ENCODE measurements at regions not wholly inside any gene's neighbourhood (a gene's known extent, or its start where the extent isn't known, plus 50 kb on each side); places are given as distances from the start of the nearest gene placed in this dataset.
A peak's percentile ranks its signal among the peaks of the same experiment; 100 is the strongest.

DNA sequence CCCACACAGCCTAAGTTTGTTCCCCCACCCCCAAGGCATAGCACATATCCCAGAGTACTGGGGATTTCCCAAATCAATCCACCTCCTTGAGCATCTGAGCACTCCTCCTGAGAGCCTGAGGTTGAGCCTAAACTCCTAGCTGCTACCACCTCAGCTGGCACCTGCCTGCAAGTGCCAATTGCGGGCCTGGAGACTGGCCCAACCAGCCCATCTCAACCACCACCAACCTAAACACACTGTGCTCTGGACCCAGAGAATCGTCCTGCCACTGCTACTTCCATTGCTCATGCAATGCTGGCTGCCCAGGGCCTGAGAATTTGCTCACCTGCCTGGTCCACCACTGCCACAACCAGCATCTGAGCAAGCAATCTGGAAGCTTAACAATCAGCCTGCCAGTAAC is 177.1 kb downstream of the FGF13 start:
- Mint-ChIP-seq H3K27me3 (ENCODE audit: low read depth) (no peaks in the 10 kb centered on the region), H3K4me1 (no peaks in the 10 kb centered on the region), H3K4me3 (no peak overlapping the region), H3K27ac (no peak overlapping the region), H3K36me3 (ENCODE audit: low read depth) (no peaks in the 10 kb centered on the region), H3K9me3 (peaks cover 2% of the 10 kb centered on the region)
- TF ChIP-seq, protein P1, sequence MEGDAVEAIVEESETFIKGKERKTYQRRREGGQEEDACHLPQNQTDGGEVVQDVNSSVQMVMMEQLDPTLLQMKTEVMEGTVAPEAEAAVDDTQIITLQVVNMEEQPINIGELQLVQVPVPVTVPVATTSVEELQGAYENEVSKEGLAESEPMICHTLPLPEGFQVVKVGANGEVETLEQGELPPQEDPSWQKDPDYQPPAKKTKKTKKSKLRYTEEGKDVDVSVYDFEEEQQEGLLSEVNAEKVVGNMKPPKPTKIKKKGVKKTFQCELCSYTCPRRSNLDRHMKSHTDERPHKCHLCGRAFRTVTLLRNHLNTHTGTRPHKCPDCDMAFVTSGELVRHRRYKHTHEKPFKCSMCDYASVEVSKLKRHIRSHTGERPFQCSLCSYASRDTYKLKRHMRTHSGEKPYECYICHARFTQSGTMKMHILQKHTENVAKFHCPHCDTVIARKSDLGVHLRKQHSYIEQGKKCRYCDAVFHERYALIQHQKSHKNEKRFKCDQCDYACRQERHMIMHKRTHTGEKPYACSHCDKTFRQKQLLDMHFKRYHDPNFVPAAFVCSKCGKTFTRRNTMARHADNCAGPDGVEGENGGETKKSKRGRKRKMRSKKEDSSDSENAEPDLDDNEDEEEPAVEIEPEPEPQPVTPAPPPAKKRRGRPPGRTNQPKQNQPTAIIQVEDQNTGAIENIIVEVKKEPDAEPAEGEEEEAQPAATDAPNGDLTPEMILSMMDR (IDR thresholded peaks at IDR 0.05; ENCODE audit: unreplicated experiment in 3 of 3): no peak

DNA sequence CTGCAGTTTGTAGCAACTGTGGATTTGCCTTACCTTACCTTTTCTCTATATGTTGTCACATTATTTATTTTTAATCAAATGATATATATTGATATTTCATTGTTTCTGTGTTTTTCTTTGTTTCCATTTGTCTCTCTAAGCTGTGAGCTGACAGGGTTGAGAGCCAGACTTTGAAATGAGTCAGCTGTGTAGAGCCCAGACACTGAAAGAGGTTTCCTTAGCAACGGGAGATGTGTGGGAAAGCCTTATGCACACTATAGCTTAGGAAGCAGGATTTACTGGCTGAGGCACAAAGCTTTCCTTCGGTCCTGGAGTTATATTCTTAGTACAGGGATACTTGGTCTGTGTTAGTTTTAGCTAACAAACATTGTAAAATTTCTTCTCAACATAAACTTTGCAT is 192.2 kb downstream of the FGF13 start:
- TF ChIP-seq, protein P1 (IDR thresholded peaks at IDR 0.05; ENCODE audit: unreplicated experiment in 3 of 3): no peak
- Mint-ChIP-seq H3K9me3 (no peaks in the 10 kb centered on the region), H3K27me3 (ENCODE audit: low read depth) (no peaks in the 10 kb centered on the region), H3K4me1 (peaks cover 11% of the 10 kb centered on the region), H3K36me3 (ENCODE audit: low read depth) (no peaks in the 10 kb centered on the region), H3K4me3 (no peak overlapping the region), H3K27ac (peak overlapping the region; percentile 2 to 74 (median 58))

DNA sequence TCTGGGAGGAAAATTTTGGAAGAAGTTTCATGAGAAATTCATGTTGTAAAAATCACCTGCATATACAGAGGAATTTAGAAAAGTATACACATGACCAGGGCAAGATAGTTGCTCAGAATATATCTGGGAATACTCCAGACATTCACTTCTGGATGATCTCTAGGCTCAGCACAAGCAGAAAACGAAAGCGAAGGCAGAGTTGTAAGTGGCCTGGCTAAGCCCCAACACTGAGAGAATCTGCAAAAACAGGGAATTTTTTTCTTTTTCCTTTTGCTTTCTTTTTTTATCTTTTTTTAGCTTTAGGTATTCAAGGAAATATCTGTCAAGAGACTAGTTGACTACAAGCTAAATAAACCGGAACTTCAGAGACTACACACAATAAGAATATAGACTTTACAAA is 207.2 kb downstream of the FGF13 start:
- Mint-ChIP-seq H3K4me3 (no peak overlapping the region), H3K27ac (no peak overlapping the region), H3K4me1 (no peaks in the 10 kb centered on the region), H3K27me3 (ENCODE audit: low read depth) (no peaks in the 10 kb centered on the region), H3K36me3 (ENCODE audit: low read depth) (no peaks in the 10 kb centered on the region), H3K9me3 (peaks cover 10% of the 10 kb centered on the region)
- TF ChIP-seq, protein P1 (IDR thresholded peaks at IDR 0.05; ENCODE audit: unreplicated experiment in 3 of 3): no peak

DNA sequence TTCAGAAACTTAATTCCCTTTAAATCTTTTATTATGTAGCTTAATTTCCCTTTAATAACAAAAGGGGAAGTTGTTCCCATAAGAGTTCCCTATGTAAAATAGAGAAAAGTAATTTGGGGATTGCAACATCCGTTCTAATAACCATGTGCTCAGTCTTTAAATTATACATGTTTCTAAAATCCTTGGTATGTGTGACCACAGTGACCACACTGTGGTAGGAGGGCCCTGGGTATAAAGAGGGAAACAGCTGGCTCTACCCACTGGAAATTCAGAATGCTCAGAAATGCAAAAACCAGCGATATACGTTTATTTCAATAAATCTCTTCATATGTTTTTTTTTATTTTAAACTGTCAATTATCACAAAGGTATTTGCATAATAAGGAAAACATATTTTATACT is 219.1 kb downstream of the FGF13 start:
- Mint-ChIP-seq H3K4me1 (no peaks in the 10 kb centered on the region), H3K4me3 (no peak overlapping the region), H3K9me3 (no peaks in the 10 kb centered on the region), H3K36me3 (ENCODE audit: low read depth) (no peaks in the 10 kb centered on the region), H3K27ac (no peak overlapping the region), H3K27me3 (ENCODE audit: low read depth) (no peaks in the 10 kb centered on the region)
- TF ChIP-seq, protein P1 (IDR thresholded peaks at IDR 0.05; ENCODE audit: unreplicated experiment in 3 of 3): no peak

DNA sequence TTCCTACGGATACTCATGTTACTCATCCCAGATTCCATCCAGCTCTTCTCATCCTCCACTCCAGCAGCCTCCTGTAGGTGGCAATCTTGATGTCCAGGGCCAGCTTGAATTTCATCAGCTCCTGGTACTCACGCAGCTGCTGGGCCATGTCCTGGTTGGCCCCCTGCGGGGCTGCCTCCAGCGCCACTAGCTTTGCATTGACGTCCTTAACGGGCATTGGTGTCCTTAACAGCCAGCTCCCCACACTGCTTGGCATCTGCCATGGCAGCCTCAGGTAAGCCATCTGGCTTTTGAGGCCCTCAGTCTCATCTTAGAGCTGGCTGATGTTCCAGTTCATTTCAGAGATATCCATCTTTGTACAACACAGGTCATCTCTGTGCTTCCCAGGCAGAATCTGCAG is 223.7 kb downstream of the FGF13 start:
- Mint-ChIP-seq H3K4me3 (no peak overlapping the region), H3K27ac (no peak overlapping the region), H3K9me3 (no peaks in the 10 kb centered on the region), H3K27me3 (ENCODE audit: low read depth) (no peaks in the 10 kb centered on the region), H3K36me3 (ENCODE audit: low read depth) (no peaks in the 10 kb centered on the region), H3K4me1 (no peaks in the 10 kb centered on the region)
- TF ChIP-seq, protein P1 (IDR thresholded peaks at IDR 0.05; ENCODE audit: unreplicated experiment in 3 of 3): no peak

DNA sequence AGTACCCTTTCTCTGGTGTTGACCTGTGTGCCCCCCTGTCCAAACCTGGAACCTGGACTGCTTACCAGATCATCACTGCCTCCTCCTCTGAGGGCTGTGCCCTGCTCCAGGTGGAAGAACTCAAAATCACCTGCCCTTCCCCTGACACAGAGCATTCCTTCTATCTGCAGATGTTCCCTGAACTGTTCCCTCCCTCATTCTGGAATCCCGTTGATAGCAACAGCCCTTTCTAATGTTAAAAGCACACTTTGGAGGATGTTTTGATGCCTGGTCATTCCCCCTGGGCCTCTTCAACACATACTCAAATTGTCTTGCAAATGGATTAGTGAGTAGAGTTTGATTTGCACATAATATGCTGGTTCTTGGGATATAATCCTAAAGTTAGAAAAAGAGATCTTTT is 225.8 kb downstream of the FGF13 start:
- Mint-ChIP-seq H3K27ac (no peak overlapping the region), H3K27me3 (ENCODE audit: low read depth) (no peaks in the 10 kb centered on the region), H3K36me3 (ENCODE audit: low read depth) (no peaks in the 10 kb centered on the region), H3K4me1 (no peaks in the 10 kb centered on the region), H3K4me3 (no peak overlapping the region), H3K9me3 (peaks cover 2% of the 10 kb centered on the region)
- TF ChIP-seq, protein P1 (IDR thresholded peaks at IDR 0.05; ENCODE audit: unreplicated experiment in 3 of 3): no peak

Measured in nephron (organoid).